HG03196 (cell line): ENCODE measurements at regions not wholly inside any gene's neighbourhood (a gene's known extent, or its start where the extent isn't known, plus 50 kb on each side); places are given as distances from the start of the nearest gene placed in this dataset.

Source experiments
- ATAC-seq: cut with Tn5 transposase; IDR thresholded peaks from one replicate; pipeline ENCODE4 v1.9.1; 2021; ENCODE audit not compliant: unreplicated experiment

- peak; percentile 92 for ATAC-seq
Observed at GRCh38 chr2:234308813-234309195, 188.1 kb downstream of the ARL4C start.

DNA sequence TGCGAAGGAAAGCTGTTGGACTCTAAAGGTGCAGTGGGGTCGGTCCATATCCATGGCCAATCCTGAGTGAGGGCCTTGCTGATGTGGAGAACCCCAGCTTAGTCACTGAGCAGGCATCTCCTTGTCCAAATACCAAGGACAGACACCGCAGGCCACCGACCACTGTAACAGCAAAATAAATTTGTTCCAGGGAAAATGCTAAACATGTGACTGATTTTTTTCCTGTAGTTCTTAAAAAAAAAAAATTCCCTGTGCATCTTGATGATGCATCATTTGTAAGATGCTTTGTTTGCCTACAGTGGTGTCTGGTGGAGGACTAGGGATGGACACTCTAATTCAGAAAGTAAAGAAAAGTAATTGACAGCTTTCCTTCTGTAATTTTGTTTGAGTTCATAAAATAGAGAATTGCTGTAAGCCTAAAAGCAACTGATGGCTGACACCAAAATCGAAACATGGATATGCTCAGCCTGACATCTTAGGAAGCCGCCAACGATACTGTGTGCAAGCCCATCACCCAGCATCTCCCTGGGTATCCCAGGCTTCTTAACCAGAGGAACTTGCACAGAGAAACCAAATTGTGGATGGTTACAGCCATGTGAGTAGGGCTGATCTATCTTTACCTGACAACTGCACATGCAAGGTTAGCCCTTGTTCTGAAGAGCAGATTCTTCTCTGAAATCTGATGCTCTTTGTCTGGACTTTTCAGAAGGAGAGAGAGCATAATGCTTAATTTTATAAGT lies 188.6 kb downstream of the ARL4C start:
- ATAC-seq: no peak

- ATAC-seq: no peak
Observed at GRCh38 chr2:234307322-234307961, 189.4 kb downstream of the ARL4C start.

- no peak for ATAC-seq
Observed at GRCh38 chr2:234306426-234307173, 190.3 kb downstream of the ARL4C start.

DNA sequence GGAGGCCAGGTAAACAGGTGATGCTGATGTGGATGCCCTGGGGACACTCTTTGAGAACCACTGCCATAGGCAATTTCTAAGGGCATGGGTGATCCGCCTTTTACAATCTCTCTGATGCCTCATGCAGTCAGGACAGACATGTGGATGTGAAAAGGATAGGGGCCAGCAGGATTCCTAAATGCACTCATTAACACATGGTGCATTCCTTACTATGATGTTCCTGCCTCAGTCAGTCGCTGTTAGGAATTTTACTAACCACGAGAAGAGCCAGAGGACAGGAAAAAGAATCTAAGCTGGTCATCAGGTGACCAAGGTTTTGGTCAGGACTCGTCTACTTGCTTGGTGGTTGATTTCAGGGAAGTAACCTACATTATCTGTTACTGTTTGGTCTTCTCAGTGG lies 191.0 kb downstream of the ARL4C start:
- ATAC-seq: no peak

DNA sequence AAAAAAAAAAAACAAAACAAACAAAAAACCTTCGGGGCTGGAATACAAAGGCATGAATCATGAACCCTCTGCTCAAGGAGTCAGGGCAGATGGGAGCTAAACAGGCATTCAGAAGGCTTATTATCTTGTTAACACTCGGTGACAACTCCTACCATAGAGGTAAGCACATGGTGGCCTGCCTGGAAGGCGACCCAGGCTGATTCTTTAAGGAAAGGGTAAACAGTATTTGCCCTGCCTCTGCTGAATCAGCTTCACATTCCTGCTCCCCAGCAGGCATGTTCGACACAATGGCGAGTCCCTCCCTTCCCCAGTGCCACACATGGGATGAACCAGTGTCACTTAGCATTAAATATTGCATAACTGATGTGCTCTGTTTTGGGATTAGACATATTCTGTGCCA lies 191.9 kb downstream of the ARL4C start:
- no peak for ATAC-seq

DNA sequence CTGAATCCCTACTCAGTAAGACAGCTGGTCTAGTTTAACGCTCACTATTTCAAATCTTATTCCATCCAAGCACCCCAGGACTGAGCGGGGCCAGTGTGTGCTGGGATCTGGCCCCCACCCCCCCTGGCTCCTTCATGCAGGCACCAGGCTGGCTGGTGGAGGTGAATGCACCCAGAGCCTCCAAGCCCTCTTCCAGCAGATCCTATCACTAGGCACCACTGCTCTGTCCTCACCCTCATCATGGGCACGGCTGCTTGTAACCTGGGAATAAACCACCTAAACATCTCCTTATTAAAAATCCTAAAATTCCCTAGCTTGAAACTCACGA lies 194.3 kb downstream of the ARL4C start:
- ATAC-seq: no peak

- no peak for ATAC-seq
Observed at GRCh38 chr2:234300932-234301823, 195.7 kb downstream of the ARL4C start.

GRCh38 chr2:234300391-234300925 lies 196.4 kb downstream of the ARL4C start:
- no peak for ATAC-seq

GRCh38 chr2:234298918-234299317 lies 198.0 kb downstream of the ARL4C start:
- no peak for ATAC-seq

DNA sequence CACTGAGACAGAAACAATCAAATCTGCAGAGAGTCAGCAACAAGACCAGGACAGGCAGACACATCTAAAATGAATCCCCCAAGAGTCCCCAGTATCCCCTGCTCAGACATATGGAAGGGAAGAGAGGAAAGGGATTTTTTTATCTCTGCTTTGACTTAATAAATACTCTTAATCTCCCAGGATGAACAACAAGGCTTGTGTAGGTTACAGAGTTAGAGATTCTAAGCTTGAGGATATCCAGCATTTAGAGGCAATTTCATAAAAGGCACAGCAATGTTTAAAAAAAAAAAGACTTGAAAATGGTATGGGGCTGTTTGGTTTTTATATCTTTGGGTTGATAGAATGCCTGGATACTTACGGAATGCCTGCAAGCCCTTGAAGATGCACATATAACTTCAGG lies 199.9 kb downstream of the ARL4C start:
- ATAC-seq: no peak

GRCh38 chr2:234293973-234294372 lies 202.9 kb downstream of the ARL4C start:
- ATAC-seq: no peak

GRCh38 chr2:234292962-234293243 lies 204.0 kb downstream of the ARL4C start:
- ATAC-seq: no peak

DNA sequence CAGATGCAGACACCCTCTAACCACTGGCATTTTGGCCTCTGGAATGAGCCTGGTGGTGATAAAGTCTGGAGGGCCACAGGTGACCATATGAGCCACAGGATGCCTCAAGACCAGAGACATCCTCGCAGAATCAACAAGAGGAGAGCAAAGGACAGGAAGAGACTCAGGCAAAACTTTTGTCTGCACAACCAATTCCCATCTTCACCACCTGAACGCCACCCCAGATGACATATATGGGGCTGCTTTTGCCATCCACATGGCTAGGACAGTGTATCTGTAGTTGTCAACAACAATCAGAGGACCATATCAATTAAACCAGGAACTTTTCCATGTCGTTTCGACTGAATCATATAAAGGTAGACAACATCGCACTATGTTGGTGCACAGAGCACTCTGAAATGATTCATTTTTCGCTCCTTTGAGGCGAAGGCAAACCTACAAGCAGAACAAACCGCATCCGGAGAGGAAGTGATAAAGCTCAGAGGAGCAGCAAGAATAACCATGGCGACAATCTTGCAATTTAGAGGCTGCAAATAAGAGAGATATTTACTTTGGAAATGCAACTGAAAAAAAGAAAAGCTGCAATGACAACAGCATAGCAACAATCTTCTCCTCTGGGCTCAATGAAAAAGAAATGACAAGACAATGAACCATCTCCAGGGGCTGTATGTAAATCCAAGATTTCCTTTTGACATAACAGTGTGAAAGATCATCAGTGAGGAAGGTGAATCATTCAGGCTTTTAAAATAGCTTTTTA lies 204.5 kb downstream of the ARL4C start:
- peak; percentile 50 for ATAC-seq

DNA sequence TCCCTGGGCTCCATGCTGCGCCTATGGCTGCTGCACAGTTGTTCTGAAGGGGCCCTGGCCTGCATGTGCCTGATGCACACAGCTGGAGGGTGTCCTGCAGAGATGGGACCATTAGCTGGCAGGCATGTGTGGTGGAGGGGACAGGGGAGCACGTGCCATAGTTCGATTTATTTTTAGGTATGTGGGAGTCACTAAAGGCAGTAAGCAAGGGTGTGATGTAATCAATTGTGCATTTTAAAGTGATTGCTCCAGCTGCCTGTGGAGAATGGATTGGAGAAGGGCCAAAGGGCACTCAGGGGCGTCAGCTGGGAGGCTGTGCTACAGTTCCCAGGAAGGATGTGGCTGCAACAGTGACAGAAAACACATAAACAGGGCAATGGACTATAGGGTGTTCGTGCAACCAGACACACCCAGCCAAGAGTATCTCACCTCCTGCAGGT lies 205.1 kb downstream of the ARL4C start:
- ATAC-seq: peak; percentile 22

GRCh38 chr2:234290671-234291070 lies 206.2 kb downstream of the ARL4C start:
- peak; percentile 59 for ATAC-seq

- no peak for ATAC-seq
Observed at GRCh38 chr2:234289834-234290590, 206.9 kb downstream of the ARL4C start.

- ATAC-seq: no peak
Observed at GRCh38 chr2:234288974-234289455, 207.9 kb downstream of the ARL4C start.

GRCh38 chr2:234287650-234288049 lies 209.2 kb downstream of the ARL4C start:
- ATAC-seq: no peak
